Esophagus squamous epithelium (tissue), 5 donors: ENCODE measurements at regions not wholly inside any gene's neighbourhood (a gene's known extent, or its start where the extent isn't known, plus 50 kb on each side); places are given as distances from the start of the nearest gene placed in this dataset.

Experiments used
- DNase-seq: peaks from one replicate; lab custom pipeline; 2025; lab: John Stamatoyannopoulos, UW
- H3K27ac ChIP-seq, 4 donors: fragments of 200-600 bp; sonication (generic); one replicate each; pipeline ENCODE4 v1.5.1; 2016 to 2019; ENCODE audit warnings: mild to moderate bottlenecking in 1 of 4
- H3K27me3 ChIP-seq, 4 donors: fragments of 200-600 bp; sonication (generic); 1 replicate in 3 of 4; 2 replicates in 1 of 4; pipeline versions ENCODE4 v1.5.1 to v1.6.0; 2017 to 2021; ENCODE audit warnings: antibody characterized with exemption in 1 of 4
- H3K36me3 ChIP-seq, 3 donors: fragments of 200-600 bp; sonication (generic); one replicate each; pipeline ENCODE4 v1.5.1; 2016 to 2019
- H3K4me1 ChIP-seq, 3 donors: fragments of 200-600 bp; sonication (generic); one replicate each; pipeline ENCODE4 v1.5.1; 2017 to 2019
- H3K4me3 ChIP-seq, 4 donors: fragments of 200-600 bp; sonication (generic); 1 replicate in 3 of 4; 2 replicates in 1 of 4; pipeline ENCODE4 v1.5.1; 2016 to 2019; ENCODE audit warnings: mild to moderate bottlenecking in 2 of 4, moderate library complexity in 1 of 4
- H3K9me3 ChIP-seq, 3 donors: fragments of 200-600 bp; sonication (generic); one replicate each; pipeline ENCODE4 v1.5.1; 2016 to 2019
- CTCF ChIP-seq, 6 experiments: fragments of 450-650 bp in 4 of 6; fragments of 200-600 bp in 2 of 6; sonication (generic) in 2 of 6; IDR thresholded peaks; one replicate each; pipeline ENCODE4 v1.5.1; 2016 to 2019; ENCODE audit warnings: antibody characterized with exemption in 6 of 6, mild to moderate bottlenecking in 4 of 6, moderate library complexity in 4 of 6
- POLR2A ChIP-seq, 4 donors: fragments of 450-650 bp; IDR thresholded peaks; one replicate each; pipeline ENCODE4 v1.6.1; 2017; ENCODE audit warnings: antibody characterized with exemption in 4 of 4, mild to moderate bottlenecking in 4 of 4, moderate library complexity in 3 of 4
- WGBS, 2 donors: methylation state at CpG; one replicate each; pipeline ENCODE4 v1.1.5; 2018; 5-methylcytosine and 5-hydroxymethylcytosine counted together
- intact Hi-C: fragments of 100-400 bp; cut with DNase I; formaldehyde crosslinking; loops from one replicate; pipeline ENCODE4 v1.15.0; 2022
- donor health status: DM: yes; HTN: yes; CAD: no.

- Histone ChIP-seq H3K9me3 (no peaks in the 10 kb centered on the region), H3K4me3 (no peak overlapping the region), H3K27me3 (no peaks in the 10 kb centered on the region), H3K36me3 (no peaks in the 10 kb centered on the region), H3K27ac (no peak overlapping the region), H3K4me1 (no peaks in the 10 kb centered on the region)
- DNase-seq, result no peak
- intact Hi-C loops, result no loop called here
- WGBS, 2 donors, result 39 to 41% methylated on average over 3 to 6 of the region's 6 CpGs
- TF ChIP-seq POLR2A (IDR thresholded peaks at IDR 0.05) (no peak), CTCF (IDR thresholded peaks at IDR 0.05) (no peak)
Measured at GRCh38 chrX:148133105-148133725, 152.1 kb downstream of the FMR1NB start.

DNA sequence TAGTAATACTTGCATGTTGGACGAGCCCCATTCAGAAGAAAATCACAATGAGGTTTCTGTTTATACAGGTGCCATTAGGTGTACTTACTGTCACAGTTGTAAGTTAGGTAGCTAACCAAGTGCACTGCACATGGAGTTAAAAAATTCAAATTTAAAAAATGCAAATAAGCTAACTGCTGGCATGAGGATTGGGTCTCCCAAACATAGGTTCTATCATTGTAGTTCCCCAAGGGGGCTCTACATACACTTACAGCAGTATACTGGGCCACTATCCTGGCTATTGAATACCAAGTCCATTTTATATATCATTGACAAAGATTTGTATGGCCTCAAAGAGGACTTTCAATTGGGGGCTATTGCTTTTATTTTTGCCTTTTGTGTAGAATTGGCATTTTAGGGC is 153.4 kb downstream of the FMR1NB start:
- H3K9me3 ChIP-seq, result no peaks in the 10 kb centered on the region
- no peak for DNase-seq
- intact Hi-C loops, result no loop called here
- no peaks in the 10 kb centered on the region for H3K36me3 ChIP-seq
- WGBS, 2 donors, result 29% methylated on average over 1 of the region's 1 CpG; no CpG with 5 or more reads in 1 of the 2 donors
- no peaks in the 10 kb centered on the region for H3K4me1 ChIP-seq
- no peaks in the 10 kb centered on the region for H3K27me3 ChIP-seq
- no peak overlapping the region for H3K4me3 ChIP-seq
- no peak overlapping the region for H3K27ac ChIP-seq
- TF ChIP-seq POLR2A (IDR thresholded peaks at IDR 0.05) (no peak), CTCF (IDR thresholded peaks at IDR 0.05) (no peak)

GRCh38 chrX:148135738-148136137 is 154.6 kb downstream of the FMR1NB start:
- no peaks in the 10 kb centered on the region for H3K27me3 ChIP-seq
- no peaks in the 10 kb centered on the region for H3K9me3 ChIP-seq
- no peak overlapping the region for H3K27ac ChIP-seq
- H3K36me3 ChIP-seq, result no peaks in the 10 kb centered on the region
- TF ChIP-seq CTCF (IDR thresholded peaks at IDR 0.05), result no peak
- TF ChIP-seq POLR2A (IDR thresholded peaks at IDR 0.05), result no peak
- intact Hi-C loops, result no loop called here
- no peaks in the 10 kb centered on the region for H3K4me1 ChIP-seq
- 0 to 9% methylated on average over 1 of the region's 1 CpG for WGBS, 2 donors
- H3K4me3 ChIP-seq, result no peak overlapping the region
- DNase-seq, result no peak

DNA sequence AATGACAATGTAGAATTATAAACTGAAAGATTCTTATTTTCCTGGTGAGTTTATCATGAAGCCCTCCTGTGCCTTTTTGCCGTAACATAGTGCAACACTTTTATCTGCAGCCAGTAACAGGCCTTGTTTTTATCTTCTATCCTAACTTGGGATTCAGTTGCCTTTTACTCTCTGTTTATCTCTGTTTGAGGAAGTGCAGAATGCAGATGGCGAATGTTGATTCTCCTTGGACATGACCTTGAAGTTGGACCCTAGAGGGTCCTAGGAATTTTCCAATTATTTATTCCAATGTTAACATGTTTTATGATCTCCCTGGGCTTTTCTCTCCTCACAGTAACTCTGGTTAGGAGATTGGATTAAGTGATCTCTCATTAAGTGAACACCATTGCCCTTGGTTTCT is 165.0 kb downstream of the FMR1NB start:
- Histone ChIP-seq H3K36me3 (no peaks in the 10 kb centered on the region), H3K4me3 (no peak overlapping the region), H3K4me1 (no peaks in the 10 kb centered on the region), H3K27me3 (no peaks in the 10 kb centered on the region), H3K9me3 (no peaks in the 10 kb centered on the region), H3K27ac (no peak overlapping the region)
- DNase-seq, result no peak
- 66 to 72% methylated on average over 2 of the region's 2 CpGs for WGBS, 2 donors
- no peak for TF ChIP-seq CTCF (IDR thresholded peaks at IDR 0.05)
- TF ChIP-seq POLR2A (IDR thresholded peaks at IDR 0.05), result no peak
- intact Hi-C loops, result no loop called here

DNA sequence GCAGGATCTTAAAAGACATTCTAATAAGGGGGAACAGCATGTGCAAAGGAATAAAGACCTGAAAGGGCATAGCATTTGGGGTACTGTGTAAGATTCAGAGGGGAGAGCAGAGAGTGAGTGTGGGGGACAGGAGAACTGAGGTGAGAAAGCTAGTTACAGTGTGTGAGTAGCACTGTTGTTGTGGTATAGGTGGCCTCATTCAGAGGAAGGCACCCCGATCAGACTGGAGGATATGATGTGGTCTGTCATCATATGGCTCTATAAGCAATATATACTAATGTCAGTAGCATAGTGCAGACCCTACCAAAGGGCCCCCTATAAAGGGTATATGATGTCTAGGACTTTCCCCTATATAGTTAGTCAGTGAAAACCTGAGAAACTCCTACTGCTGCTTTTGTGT is 175.8 kb downstream of the FMR1NB start:
- no peaks in the 10 kb centered on the region for H3K36me3 ChIP-seq

More for the DNA sequence above, 175.8 kb downstream of the FMR1NB start:
- intact Hi-C loops, result no loop called here
- H3K4me1 ChIP-seq, result no peaks in the 10 kb centered on the region
- no peaks in the 10 kb centered on the region for H3K27me3 ChIP-seq
- no peaks in the 10 kb centered on the region for H3K9me3 ChIP-seq
- DNase-seq, result no peak
- no peak overlapping the region for H3K4me3 ChIP-seq
- 63 to 64% methylated on average over 1 of the region's 1 CpG for WGBS, 2 donors
- no peak overlapping the region for H3K27ac ChIP-seq
- TF ChIP-seq POLR2A (IDR thresholded peaks at IDR 0.05) (no peak), CTCF (IDR thresholded peaks at IDR 0.05) (no peak)
